NCI-H146 (cell line): ENCODE measurements at regions not wholly inside any gene's neighbourhood (a gene's known extent, or its start where the extent isn't known, plus 50 kb on each side); places are given as distances from the start of the nearest gene placed in this dataset.
A peak's percentile ranks its signal among the peaks of the same experiment; 100 is the strongest.

ENCODE experiments used
- DNase-seq: peaks from one replicate; lab custom pipeline; 2025; lab: John Stamatoyannopoulos, UW

DNA sequence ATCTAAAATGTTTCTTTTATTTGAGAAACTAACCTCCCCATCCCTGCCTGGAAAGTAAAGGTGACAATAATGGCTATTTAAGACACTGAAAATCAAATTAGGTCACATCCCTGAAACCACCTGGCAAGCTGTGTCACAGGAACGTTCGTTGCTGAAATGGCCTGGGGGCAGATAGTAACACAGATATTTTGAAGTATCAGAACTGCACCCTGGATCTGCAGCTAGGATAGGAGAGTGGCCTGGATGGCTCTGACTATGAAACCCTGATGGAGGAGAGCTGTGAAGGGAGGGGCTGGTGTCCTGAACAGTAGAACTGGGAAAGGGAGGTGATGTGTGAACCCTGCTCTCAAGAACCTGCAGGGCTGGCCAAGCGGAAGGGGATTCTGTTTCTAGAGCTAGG lies 648.3 kb upstream of the CFAP20DC start:
- peak; percentile 46 for DNase-seq

DNA sequence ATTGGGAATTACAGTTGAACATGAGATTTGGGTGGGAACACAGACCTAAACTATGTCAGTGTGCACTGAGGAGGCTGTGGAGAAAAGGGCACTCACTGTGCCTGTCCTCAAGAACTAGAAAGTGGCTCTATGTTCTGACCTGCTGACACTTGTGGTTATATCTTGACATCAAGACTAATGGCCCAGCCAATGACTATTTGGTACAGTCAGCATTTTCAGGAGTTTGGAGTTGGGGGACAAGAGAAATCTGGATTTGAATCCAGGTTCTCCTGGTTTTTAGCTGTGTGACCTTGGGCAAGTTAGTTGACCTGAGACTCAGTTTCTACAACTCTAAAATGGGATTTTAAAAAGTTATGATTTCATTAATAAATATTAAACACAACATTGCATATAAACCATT lies 647.0 kb upstream of the CFAP20DC start:
- DNase-seq: no peak

DNA sequence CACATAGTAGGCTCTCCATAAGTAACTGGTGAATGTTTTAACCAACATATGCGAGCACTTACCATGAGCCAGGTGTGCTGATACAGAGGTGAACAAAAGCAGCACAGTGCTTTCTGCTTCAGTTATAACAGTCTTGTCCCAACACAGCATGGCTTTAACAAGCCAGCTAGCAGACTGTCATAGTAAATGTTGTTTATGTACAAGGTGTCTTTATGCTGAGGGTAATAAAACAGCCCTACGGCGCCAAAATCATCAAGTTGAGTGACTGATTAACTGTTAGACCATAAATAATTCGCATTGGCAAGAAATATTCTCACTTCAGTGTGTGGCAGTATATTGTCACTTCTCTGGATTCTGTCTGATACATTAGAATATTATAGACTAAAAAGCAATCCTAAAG lies 646.0 kb upstream of the CFAP20DC start:
- no peak for DNase-seq

DNA sequence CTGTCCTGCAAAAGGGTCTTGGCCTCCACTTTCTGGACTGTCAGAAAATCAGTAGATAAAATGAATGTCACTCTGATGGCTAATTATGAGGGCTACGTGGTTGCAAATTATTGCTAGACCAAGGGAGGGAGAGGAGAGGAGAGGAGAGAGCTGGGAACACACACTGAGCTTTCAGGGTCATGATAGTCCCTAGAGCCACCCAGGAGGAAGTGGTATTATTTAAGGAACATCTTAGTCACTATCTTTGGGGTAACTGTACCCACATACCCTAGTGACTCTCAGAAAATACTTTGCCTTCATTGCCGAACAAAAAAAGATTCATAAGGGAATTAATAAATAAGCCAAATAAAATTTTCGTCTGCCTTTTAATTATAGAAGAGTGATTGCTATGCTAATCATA lies 642.3 kb upstream of the CFAP20DC start:
- no peak for DNase-seq

DNA sequence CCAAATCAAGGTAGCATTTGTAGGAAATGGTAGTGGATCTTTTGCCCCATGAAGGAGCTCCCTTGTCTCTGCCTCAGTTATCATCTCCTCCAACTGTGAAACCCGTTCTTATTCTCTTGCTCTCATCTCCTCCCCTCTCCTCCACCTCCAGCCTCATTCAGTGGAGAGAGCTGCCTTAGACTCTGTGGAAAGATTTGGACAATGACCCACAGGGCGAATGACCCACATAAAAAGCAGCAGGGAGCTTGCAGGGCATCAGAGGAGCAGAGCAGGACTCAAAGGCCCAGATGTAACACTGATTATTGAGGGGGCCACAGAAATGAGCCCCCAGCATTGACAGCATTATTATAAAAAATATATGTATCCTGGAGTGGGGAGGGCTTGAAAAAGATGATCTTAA lies 641.1 kb upstream of the CFAP20DC start:
- no peak for DNase-seq

DNA sequence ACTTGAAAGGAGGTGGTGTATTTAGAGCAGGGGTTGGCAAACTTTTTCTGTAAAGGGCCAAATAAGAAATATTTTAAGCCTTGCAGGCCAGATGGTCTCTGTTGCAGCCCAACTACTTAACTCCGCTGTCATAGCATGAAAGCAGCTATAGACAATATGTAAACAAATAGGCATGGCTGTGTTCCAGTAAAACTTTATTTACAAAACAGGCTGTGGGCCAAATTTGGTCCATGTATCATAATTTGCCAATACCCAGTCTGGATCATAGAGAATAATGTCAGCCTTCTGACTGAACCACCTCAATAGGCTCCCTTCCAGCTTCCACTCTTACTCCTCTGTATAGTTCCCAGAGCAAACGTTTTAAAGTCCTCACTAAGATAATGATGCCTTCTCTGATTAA lies 638.8 kb upstream of the CFAP20DC start:
- no peak for DNase-seq

DNA sequence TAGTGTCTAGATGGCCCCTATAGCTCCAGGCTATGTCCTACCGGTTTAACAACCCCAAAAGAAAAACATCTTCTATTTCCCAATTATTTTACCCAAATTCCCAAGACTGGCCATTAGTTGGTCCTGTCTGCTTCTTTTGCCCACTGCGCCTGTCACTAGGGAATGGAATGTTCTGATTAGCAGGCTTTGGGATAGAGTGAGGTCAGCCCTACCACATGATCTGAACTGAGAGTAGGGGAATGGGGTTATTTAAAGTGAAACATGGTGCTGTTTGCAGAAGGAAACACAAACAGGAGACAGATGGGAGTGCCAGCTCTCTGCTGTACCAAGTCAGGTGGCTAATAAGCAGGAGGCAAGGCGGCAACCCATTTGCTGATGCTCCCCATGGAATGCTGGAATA lies 635.6 kb upstream of the CFAP20DC start:
- no peak for DNase-seq

DNA sequence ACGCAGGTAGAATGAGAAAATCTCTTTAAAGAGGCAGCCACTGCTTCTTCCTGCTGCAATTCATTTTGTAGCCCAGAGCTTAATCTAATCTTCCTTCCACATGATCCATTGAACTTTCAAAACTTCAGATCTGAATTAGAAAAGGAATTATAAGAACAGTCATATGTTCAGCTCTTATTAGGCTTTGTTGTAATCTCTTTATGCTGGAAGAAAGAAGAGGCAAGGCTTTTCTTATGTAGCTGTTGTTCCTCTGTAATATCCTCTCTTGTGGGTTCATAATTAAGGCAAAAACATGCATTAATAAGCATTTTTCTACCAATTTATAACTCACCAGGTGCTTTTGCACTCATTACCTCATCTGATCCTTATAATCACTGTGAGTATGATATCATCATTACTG lies 634.9 kb upstream of the CFAP20DC start:
- DNase-seq: no peak

DNA sequence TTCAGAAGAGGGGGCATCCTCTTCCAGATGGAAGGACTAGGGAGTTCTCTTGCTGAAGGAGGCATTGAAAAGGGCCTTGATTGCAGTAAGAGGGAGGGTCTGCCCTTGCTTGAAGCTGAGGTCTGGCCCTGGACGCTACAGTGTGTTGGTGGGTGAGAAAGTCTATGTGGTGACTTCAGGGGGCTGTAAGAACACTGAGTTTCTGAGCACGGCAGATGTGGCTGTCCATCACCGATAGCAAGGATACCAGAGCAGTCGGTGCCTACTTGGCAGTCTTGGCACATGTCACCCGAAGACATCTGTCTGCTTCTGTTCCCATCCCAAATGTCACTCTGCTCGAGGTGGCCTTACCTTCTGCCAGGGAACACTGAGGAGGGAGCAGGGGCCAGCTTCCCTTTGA lies 631.1 kb upstream of the CFAP20DC start:
- DNase-seq: no peak

DNA sequence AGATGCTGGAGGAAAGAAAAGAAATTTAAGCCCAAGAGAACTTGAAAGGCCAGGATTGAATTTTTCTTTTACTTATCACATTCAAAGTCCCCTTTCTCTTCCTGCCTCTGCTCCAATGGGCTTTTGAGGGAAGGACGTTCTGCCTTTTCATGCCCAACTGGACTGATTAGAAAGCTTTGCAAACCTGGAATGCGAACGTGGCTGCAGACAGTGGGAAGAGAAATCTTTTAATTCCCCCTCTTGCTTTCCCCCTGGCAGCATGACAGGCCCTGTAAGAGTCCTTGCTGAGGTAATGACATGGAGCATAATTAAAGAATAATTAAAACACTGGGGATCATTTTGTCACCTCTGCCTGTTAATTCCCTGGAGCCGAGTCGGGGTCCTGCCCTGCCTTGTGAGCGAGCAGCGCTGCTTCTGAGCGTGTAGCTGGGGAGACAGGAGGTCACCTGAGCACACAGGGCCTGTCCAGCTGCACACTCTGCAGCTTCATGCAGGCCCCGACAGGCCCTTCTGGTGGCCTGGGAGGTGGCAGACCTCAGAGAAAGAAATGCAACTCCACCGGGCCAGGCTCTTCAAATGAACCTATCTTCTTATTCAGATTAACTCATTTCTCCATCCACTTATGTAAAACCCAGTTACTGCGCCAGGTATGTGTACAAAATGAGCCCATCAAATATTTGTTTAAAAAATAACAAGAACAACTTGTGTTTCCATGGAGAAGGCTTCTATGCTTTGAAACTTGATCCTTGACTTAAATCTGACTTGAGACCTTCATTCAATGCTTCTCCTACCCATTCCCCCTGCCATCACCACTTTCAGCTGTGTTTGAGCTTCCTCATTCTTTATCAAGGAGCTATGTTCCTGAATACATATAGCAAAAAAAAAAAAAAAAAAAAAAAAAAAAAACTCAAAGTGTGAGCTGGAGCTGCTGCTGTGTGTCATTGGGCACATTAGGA lies 628.2 kb upstream of the CFAP20DC start:
- peak; percentile 85 for DNase-seq

DNA sequence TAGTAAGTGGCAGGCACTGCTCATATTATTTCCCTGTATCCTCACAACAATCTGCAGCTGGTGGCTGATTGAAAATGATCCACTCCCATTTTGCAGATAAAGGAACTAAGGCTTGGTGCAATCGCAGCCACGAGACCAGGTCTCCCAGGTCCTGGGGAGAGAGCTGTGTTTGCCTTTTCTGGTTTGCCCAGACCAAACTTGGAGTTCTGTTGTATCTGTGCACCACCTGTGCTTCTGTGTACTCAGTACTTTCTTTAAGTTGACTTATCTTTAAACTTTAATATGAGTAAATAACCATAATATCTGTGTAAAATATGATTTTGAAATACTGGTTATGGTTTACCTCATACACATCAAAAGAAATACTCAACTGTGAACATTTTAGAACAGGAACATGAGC lies 625.7 kb upstream of the CFAP20DC start:
- no peak for DNase-seq

DNA sequence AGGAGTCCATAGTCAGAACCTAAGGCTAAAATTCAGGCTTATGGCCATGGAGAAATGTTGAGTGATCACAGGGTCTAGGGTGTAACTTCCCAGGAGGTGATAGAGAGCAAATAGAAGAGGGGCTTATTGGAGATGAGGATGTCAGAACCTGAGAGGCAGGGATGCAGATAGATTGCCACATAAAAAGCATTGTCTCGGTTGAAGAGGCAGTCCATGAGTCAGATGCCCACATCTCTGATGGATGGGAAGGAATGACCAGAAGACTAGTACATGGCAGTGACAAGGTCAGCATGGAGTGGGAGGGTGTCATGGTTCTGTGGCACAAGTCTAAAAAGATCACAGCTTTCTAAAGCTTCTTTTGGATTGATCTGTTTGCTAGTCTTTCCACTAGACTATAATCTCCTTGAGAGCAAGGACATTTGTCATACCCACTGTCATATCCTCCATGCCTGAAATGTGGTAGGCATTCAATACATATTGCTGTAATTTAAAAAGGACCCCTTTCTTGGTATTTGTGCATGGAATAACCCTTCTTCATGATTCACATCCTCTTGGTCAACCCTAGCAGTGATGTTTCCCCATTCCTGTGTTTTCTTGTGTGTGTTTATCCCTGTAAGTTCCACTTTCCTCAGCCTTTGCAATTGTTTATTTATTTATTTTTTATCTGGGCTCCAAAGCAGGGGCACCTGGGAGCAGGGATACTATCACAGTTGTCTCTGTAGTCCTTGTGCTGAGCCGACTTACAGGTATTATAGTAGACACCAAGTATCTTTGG lies 613.4 kb upstream of the CFAP20DC start:
- DNase-seq: no peak

DNA sequence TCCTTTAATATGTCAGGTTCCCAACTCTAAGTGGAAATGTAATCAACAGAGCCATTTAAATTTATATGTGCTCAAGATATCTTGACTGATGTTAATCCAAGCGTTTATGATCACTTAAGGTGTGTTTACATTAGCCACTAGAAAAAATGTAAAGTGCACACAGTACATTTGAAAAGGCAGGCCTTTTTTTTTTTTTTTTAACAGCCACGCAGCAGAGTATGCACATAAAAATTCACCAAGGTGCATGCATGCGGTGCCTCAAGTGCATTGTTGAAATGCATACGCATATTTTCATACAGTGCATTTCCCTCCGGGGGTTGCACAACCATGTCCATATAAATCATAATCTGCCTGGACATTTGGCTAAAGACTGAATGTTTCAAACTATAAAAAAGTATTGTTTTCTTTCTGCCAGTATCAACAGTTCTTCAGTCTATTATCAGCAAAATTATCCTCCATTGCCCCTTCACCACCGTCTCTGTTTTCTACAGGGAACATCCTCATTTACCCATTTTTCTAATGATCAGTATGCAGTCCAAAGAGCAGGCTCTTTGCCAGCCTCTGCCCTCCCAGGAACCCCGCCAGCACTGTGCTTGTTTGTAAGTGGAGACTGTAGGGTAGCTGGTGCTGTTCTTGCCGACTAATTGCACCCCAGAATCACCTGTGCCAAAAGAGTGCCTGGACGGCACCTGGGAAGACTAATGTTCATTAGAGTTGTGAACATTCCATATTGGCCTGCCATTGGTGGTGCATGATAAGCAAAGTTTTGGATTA lies 611.2 kb upstream of the CFAP20DC start:
- DNase-seq: peak; percentile 55

DNA sequence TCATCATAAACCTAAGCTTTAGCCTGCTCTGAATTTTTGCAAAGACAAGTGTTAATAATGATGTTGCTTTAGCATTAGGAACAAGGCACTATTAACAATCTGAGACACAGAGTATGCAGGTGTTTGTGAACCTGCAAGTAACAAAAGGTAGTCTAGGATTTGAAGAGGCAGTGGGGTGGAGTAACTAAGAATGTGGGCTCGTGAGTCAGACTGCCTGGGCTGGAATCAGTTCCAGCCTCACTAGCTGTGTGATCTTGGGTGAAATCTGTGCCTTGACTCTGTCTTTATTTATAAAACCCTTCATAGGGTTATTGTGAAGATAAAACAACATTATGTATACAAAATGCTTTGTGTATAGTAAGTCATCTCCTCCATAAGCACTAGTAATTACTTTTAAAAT lies 610.6 kb upstream of the CFAP20DC start:
- no peak for DNase-seq

DNA sequence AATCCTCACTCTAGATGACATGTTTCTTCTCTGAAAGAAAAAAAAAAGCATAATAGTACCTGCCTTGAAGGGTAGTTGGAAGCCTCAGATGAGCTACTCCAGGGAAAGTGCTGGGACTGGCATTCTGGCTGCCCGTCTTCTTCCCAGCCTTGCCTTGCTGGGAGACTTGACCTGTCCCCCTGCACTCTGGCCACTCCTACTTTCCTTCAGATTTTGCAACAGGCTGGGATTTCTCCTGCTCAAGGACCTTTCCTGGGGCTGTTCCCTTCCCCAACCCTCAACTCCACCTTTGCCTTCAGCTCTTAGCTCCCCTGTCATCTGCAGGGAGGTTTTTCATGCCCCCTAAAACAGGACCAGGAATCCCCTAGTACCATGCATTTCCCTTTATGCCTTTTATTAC lies 609.9 kb upstream of the CFAP20DC start:
- DNase-seq: no peak

DNA sequence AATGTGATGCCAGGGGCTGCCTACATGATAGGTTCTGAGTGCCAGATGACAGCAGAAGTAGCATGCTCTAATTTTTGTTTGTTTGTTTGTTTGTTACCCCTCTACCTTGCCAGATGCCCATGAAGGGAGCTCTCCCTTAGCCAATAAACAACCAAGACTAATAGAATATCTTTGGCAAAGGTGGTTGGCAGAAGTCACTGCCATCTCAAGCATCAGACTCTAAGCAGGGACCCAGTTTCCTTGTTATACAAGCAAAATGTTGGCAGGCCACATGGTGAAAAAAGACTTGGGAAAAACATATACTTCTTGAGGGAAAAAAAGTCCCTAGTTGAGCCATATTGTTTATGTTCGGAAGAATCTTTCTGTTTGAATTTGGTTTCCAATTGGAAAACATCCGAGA lies 609.0 kb upstream of the CFAP20DC start:
- DNase-seq: no peak

DNA sequence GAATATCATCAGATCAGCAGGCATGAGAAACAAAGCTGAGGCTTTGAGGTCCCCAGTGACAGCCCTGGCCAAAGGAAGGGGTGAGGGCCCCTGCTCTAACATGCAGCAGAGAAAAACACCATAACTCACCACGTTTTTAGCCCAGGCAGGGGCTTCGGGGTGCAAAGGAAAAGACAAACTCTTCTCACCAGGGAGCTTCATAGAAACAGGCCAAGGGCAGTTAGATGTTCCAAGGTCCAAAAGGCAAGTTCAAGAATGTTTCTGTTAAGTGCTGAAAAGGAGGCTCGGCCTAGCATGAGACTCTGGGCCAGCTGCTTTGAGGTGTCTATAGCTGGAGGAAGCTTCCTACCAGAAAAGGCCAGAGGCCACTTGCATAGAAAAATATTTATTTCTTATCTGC lies 608.4 kb upstream of the CFAP20DC start:
- no peak for DNase-seq

DNA sequence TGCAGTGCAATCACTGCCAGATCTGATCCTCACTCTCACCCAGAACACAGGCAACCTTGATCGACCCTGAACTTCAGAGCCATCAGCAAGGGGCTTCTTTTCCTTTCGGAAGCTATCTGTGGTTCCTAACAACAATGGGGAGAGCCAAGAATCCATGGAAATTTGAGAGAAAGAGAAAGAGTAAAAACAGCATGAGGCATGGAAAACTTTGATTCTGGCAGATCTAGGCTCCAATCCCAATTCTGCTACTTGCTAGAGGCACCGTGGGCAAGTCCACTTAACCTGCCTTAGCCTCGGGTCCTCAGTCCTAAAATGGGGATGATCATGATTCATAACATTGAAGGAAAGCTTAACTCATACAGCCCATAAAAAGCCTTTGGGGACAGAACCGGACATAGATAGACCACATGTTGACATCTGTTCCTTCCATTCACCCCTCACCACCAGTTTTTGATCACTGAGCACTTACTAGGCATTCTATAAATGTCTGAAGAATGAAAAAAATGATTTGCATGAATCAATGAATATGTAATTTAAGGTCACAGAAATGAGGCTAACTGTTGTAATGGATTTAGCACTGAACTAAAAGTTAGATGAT lies 605.7 kb upstream of the CFAP20DC start:
- DNase-seq: no peak

DNA sequence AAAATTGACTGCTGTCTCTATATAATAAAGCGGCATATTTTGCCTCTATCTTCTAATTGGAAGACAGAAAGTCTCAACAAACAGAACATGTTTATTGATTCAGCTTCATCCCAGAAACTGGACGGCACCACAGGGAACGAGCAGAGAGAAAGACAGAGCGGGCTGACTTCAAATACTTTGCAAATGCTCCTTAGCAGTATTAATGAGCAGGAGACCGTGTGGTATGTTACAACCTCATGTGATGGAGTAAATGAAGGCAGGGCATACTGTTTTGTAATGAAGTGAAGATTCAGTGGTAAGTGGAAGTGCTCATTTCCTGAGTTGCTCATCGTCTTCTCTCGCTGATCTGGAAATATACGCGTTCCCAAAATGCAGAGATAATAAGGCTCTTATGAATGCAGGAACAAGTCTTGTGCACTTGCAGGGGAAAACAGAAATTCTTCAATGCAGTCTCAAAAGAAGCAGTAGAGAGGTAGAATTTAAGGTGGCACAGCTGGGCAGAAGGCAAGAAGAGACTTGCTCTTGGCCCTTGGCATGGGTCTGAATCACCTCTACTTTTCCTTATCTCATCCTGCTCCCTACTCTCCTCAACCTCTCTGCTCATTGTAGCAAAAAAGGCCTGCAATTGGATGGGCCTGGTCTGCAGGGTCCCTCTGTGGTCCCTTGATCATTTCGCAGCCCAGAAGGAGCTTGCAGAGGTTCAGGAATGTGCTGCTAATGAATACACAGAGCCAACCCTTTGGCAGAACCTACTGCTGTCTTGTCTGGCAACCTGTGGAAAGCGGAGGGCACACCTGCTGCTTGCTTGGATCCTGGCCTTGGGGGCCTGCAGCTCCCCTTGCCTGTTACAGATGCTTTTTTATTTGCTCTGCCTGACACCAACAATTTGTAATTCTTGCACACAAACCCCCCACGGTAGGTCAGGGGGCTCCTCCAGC lies 604.9 kb upstream of the CFAP20DC start:
- DNase-seq: no peak

DNA sequence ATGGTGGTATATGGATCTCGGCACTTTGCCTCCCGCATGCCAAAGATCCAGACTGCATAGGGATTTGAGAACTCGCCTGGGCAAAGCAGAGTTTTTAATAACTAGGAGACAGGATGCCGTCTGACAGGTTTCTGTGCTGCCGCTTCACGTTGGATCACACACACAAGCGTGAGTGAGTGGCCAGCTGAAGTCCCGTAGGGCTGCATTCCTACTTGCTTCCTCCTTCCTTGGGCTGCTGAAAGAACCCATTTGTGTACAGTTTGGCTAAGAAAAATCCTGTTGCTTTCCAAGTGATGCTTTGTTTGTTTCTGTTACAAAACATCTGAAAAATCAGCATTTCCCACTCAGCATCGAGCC lies 604.3 kb upstream of the CFAP20DC start:
- no peak for DNase-seq
